ENCODE measurements at regions not wholly inside any gene's neighbourhood (a gene's known extent, or its start where the extent isn't known, plus 50 kb on each side); places are given as distances from the start of the nearest gene placed in this dataset.
"Not testable (repeated sequence)": the region's sequence is repeated elsewhere in the genome, so short reads cannot be mapped to it uniquely, and the experiment has no call there.

DNA sequence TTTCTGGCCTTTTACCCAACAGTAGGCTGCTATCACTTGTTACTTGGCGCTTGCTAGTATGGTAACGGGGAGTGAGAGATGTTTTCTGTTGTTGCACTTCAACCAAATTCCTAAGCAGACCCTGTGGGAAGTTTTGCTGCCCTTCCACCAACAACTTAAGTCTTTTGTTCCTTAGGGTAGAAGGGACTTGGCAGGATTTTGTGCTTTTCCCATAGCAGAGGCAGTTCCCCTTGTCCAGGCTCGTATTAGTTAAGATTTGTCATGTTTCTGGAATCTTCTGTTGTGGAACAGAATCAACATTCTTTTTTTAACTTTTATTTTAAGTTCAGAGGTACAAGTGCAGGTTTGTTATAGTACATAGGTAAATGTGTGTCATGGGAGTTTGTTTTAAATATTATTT lies 73.2 kb upstream of the SGIP1 start:
- no peak for DNase-seq (ENCODE audit: low read depth in 2 of 2)

DNA sequence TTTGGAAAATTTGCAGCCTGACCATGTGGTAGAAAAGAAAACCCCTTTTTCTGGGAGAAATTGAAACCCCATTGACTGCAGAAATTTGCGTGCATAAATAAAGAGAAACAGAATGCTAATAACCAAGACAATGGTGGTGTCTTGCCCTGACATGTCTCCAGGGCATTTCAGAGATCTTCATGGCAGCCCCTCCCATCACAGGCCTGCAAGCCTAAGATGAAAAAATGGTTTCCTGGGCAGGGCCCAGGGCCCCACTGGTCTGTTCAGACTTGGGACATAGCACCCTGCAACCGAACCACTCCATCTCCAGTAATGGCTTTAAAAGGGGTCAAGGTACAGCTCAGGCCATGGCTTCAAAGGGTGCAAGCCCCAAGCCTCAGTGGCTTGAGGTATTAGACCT lies 71.6 kb upstream of the SGIP1 start:
- no peak for DNase-seq (ENCODE audit: low read depth in 2 of 2)

DNA sequence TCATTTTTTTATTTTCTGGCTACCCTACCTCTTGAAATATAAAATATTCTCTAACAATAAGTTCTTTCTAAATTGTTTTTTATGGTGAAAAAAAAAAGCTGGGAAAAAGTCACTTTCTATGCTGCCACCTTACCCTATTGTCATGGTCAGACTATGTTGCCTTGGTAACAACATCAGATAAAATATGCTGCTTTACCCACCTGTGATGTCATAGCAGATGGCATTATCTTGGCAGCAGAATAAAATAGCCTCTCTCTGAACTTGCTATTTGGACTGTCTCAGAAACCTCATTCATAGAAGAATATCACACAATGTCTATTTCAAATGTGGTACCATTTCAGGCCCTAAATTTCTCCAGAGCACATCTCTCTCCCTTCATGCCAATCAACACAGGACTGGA lies 69.6 kb upstream of the SGIP1 start:
- no peak for DNase-seq (ENCODE audit: low read depth in 2 of 2)

GRCh38 chr1:66464802-66465201 lies 69.2 kb upstream of the SGIP1 start:
- DNase-seq (ENCODE audit: low read depth in 2 of 2): peak; percentile 86 to 91

DNA sequence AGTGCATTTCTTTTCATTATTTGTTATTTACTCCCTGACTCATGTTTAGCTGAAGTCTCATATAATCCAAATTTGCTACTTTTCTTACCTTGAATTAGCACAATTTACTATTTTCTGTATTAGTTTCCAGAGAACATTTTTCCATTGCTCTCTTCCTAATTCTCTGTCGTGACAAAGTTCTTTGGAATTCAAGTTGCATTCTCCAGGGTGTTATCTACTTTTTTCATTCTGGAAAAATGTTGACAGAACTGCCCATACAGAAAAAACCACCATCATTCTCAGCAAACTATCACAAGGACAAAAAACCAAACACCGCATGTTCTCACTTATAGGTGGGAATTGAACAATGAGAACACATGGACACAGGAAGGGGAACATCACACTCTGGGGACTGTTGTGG lies 67.3 kb upstream of the SGIP1 start:
- DNase-seq (ENCODE audit: low read depth in 2 of 2): peak; percentile 57 to 67

DNA sequence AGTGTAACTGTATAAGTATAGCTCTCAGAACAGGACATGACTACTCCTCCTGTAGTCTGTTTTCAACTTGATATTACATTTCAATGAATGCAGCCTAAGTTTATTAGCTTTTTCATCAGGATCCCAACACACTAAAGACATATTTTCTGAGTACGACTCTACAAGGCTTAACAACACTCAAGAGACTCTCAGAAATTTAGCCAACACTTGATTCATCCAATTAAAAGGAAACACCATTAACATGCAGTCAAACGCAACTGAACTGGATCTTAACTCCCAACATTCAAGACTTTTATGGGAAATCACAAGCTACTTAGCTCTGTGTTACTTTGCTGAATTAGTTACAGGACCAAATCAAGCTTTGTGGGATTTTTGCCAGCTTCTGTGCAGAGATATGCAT lies 65.2 kb upstream of the SGIP1 start:
- DNase-seq (ENCODE audit: low read depth in 2 of 2): no peak

- no peak for DNase-seq (ENCODE audit: low read depth in 2 of 2)
These were observed 58.0 kb upstream of the SGIP1 start for GRCh38 chr1:66475940-66476339.

DNA sequence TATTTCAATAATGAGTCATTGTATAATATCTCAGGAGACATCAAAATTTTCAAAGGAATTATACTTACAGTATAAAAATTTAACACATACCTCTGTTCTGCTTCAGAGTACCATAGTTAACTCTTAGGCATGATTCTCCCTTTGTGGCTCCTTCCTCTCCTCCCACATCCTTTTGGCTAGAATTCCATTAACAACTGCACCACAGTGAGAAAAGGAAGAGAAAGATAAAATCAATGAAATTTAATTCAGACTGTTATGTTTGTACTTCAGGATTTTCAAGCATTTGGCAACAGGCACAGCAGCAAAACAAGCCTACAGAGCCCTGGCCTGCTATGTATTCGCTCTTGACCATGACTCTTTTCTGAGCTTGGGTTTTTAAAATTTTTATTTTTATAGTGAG lies 57.2 kb upstream of the SGIP1 start:
- peak; percentile 49 to 58 for DNase-seq (ENCODE audit: low read depth in 2 of 2)

DNA sequence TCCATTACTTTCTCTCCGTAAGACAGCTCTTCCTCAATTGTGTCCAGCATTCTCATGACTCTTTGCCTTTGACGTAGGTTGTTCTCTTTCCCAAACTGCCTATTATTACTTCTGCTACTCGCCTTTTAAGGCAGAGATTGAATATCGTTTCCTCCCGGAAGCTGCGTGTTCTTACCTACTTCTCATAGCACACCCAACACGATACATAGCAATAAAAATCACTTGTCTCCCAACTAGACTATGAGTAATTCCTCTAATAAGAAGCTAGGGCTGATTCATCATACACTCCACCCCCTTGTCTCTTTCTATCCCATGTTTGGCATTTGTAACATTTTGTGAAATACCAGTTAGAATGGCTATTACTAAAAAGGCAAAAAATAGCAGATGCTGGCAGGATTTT lies 55.8 kb upstream of the SGIP1 start:
- peak; percentile 54 to 65 for DNase-seq (ENCODE audit: low read depth in 2 of 2)

GRCh38 chr1:66480162-66480561 lies 53.8 kb upstream of the SGIP1 start:
- no peak for DNase-seq (ENCODE audit: low read depth in 2 of 2)

DNA sequence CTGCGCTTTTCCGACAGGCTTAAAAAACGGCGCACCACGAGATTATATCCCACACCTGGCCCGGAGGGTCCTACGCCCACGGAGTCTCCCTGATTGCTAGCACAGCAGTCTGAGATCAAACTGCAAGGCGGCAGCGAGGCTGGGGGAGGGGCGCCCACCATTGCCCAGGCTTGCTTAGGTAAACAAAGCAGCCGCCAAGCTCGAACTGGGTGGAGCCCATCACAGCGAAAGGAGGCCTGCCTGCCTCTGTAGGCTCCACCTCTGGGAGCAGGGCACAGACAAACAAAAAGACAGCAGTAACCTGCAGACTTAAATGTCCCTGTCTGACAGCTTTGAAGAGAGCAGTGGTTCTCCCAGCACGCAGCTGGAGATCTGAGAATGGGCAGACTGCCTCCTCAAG lies 52.7 kb upstream of the SGIP1 start:
- DNase-seq (ENCODE audit: low read depth in 2 of 2): not testable (repeated sequence)
